NT2/D1 (cell line): ENCODE measurements at regions not wholly inside any gene's neighbourhood (a gene's known extent, or its start where the extent isn't known, plus 50 kb on each side); places are given as distances from the start of the nearest gene placed in this dataset.

ENCODE experiments used
- SUZ12 ChIP-seq: IDR thresholded peaks from 2 replicates; pipeline ENCODE4 v1.6.1; 2011; ENCODE audit not compliant: insufficient read length, insufficient read depth; ENCODE audit errors: extremely low read depth
- YY1 ChIP-seq: IDR thresholded peaks from 2 replicates; pipeline ENCODE4 v1.6.1; 2011; ENCODE audit not compliant: insufficient read length, insufficient read depth
- ZNF274 ChIP-seq: IDR thresholded peaks from 2 replicates; pipeline ENCODE4 v1.6.1; 2011; ENCODE audit warnings: mild to moderate bottlenecking, low read depth, low read length

- no peak for TF ChIP-seq YY1
- no peak for TF ChIP-seq ZNF274
- no peak for TF ChIP-seq SUZ12
These were observed 278.2 kb upstream of the STT3B start for GRCh38 chr3:31254483-31254882.
